DOHH2 (cell line): ENCODE measurements at regions not wholly inside any gene's neighbourhood (a gene's known extent, or its start where the extent isn't known, plus 50 kb on each side); places are given as distances from the start of the nearest gene placed in this dataset.
"Not testable (repeated sequence)": the region's sequence is repeated elsewhere in the genome, so short reads cannot be mapped to it uniquely, and the experiment has no call there.

ENCODE experiments used
- H3F3A ChIP-seq: fragments of 200-600 bp; sonication (generic), shearing (Covaris generic); 2 replicates; pipeline ENCODE4 v1.6.0; 2016; ENCODE audit warnings: antibody characterized with exemption, mild to moderate bottlenecking; ENCODE audit not compliant: control insufficient read depth, insufficient read depth
- H3K27ac ChIP-seq: fragments of 200-600 bp; sonication (generic); 2 replicates; pipeline ENCODE4 v1.5.1; 2014; ENCODE audit warnings: low read depth, mild to moderate bottlenecking, low read length, moderate library complexity
- H3K27me3 ChIP-seq: fragments of 200-600 bp; sonication (generic); 2 replicates; pipeline ENCODE4 v1.6.1; 2014; ENCODE audit warnings: mild to moderate bottlenecking, low read length, mixed read lengths; ENCODE audit not compliant: control insufficient read depth
- H3K36me3 ChIP-seq: fragments of 200-600 bp; sonication (generic); 2 replicates; pipeline ENCODE4 v1.6.1; 2014; ENCODE audit warnings: mild to moderate bottlenecking, low read length, moderate library complexity, mixed read lengths; ENCODE audit not compliant: control insufficient read depth
- H3K4me1 ChIP-seq: fragments of 200-600 bp; sonication (generic); 2 replicates; pipeline ENCODE4 v1.6.1; 2014; ENCODE audit warnings: mild to moderate bottlenecking, low read length, mixed read lengths; ENCODE audit not compliant: control insufficient read depth
- H3K4me2 ChIP-seq: fragments of 200-600 bp; sonication (generic); 2 replicates; pipeline ENCODE4 v1.6.0; 2014; ENCODE audit warnings: mild to moderate bottlenecking, low read length, moderate library complexity
- H3K4me3 ChIP-seq: fragments of 200-600 bp; sonication (generic); 2 replicates; pipeline ENCODE4 v1.5.1; 2014; ENCODE audit warnings: mild to moderate bottlenecking, low read length, mixed read lengths
- H3K79me2 ChIP-seq: fragments of 200-600 bp; sonication (generic); 2 replicates; pipeline ENCODE4 v1.6.1; 2014; ENCODE audit warnings: mild to moderate bottlenecking, low read length, mixed read lengths; ENCODE audit not compliant: control insufficient read depth
- H3K9me2 ChIP-seq: fragments of 200-600 bp; sonication (generic); replicated peaks from 2 replicates; pipeline ENCODE4 v1.6.1; 2014; ENCODE audit warnings: mild to moderate bottlenecking, low read length, mixed read lengths; ENCODE audit not compliant: control insufficient read depth
- H3K9me3 ChIP-seq: fragments of 200-600 bp; sonication (generic); 2 replicates; pipeline ENCODE4 v1.6.1; 2014; ENCODE audit warnings: antibody characterized with exemption, low read length, mixed read lengths; ENCODE audit not compliant: control insufficient read depth, insufficient read depth
- H4K20me1 ChIP-seq: fragments of 200-600 bp; sonication (generic); 2 replicates; pipeline ENCODE4 v1.6.0; 2014; ENCODE audit warnings: low read depth, mild to moderate bottlenecking, antibody characterized with exemption, low read length, moderate library complexity; ENCODE audit not compliant: control insufficient read depth, insufficient read depth
- EZH2phosphoT487 ChIP-seq: fragments of 200-600 bp; sonication (generic); IDR thresholded peaks from 2 replicates; pipeline ENCODE4 v1.6.1; 2017; ENCODE audit warnings: borderline replicate concordance, mild to moderate bottlenecking, antibody characterized with exemption, low read length, moderate library complexity, mixed read lengths
- TF ChIP-seq, protein P1 (sequence below): fragments of 200-600 bp; sonication (generic); IDR thresholded peaks from one replicate; pipeline ENCODE4 v1.5.1; 2014; ENCODE audit warnings: antibody characterized with exemption, mild to moderate bottlenecking, low read depth, low read length; ENCODE audit not compliant: poor library complexity, severe bottlenecking

DNA sequence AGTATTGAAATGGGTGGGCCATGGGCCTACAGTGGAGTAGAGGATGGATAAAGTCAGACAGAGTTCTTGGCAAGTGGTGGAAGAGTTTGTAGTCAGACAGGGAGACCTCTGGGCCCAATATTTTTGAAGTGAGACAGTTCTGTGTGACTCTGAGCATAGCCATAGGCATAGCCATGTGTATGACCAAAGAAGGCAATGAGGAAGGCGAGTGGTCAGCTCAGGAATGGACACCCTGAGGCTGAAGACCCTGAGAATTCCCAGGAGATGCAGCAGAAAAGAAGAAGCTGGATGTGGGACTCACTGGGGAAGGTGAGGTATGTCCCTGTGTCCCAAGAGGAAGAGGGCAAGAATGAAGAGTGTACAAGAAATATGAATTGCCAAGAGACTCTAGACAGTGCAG, 210.6 kb upstream of the IRF2BP2 start:
- TF ChIP-seq, protein P1, sequence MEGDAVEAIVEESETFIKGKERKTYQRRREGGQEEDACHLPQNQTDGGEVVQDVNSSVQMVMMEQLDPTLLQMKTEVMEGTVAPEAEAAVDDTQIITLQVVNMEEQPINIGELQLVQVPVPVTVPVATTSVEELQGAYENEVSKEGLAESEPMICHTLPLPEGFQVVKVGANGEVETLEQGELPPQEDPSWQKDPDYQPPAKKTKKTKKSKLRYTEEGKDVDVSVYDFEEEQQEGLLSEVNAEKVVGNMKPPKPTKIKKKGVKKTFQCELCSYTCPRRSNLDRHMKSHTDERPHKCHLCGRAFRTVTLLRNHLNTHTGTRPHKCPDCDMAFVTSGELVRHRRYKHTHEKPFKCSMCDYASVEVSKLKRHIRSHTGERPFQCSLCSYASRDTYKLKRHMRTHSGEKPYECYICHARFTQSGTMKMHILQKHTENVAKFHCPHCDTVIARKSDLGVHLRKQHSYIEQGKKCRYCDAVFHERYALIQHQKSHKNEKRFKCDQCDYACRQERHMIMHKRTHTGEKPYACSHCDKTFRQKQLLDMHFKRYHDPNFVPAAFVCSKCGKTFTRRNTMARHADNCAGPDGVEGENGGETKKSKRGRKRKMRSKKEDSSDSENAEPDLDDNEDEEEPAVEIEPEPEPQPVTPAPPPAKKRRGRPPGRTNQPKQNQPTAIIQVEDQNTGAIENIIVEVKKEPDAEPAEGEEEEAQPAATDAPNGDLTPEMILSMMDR, result no peak
- TF ChIP-seq EZH2phosphoT487, result no peak
- Histone ChIP-seq H3K27ac (no peak overlapping the region), H3K4me3 (no peak overlapping the region), H3F3A (no peaks in the 10 kb centered on the region), H3K36me3 (no peaks in the 10 kb centered on the region), H3K4me2 (no peak overlapping the region), H4K20me1 (no peaks in the 10 kb centered on the region), H3K79me2 (no peaks in the 10 kb centered on the region), H3K9me2 (no peaks in the 10 kb centered on the region), H3K9me3 (no peaks in the 10 kb centered on the region), H3K27me3 (no peaks in the 10 kb centered on the region), H3K4me1 (no peaks in the 10 kb centered on the region)

DNA sequence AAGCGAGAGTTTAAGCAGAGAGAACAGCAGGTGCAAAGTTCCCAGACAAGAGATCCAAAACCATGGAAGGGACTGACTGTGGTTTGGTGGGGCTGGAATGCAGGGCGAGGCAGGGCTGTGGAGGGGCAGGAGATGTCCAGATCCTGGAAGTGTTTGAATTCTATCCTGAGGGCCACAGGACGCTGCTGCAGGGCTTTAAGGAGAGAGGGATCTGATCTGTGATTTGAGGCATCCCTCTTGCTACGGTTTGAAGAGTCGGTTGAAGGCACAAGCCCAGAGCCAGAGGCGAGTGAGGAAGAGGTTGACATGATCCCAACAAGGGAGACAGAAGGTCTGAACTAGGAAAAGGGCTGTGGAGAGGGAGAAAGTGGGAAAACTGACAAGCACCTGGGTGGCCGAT, 209.9 kb upstream of the IRF2BP2 start:
- not testable (repeated sequence) for H3F3A ChIP-seq, H4K20me1 ChIP-seq, H3K27ac ChIP-seq, H3K79me2 ChIP-seq, H3K27me3 ChIP-seq, H3K9me2 ChIP-seq, H3K4me1 ChIP-seq, H3K9me3 ChIP-seq, H3K4me3 ChIP-seq, H3K4me2 ChIP-seq, H3K36me3 ChIP-seq

DNA sequence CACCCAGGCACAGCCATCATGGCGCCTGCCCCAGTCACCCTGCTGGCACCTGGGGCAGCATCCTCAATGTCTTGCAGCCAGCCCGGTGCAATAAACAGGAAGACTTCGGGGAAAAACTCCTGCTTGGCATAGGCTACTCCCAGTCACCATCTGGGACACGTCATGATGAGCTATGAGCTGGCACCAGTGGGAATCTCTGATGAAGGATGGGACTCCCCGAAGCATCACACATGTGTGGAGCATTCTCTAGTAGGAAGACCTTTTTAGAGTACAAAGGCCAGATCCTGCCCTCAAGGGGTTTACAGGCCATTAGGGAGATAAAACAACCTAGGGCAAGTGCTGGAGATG, 208.0 kb upstream of the IRF2BP2 start:
- not testable (repeated sequence) for H4K20me1 ChIP-seq, H3K4me2 ChIP-seq, H3K4me3 ChIP-seq, H3K4me1 ChIP-seq, H3K9me2 ChIP-seq, H3K27ac ChIP-seq, H3K79me2 ChIP-seq, H3K27me3 ChIP-seq, H3F3A ChIP-seq, H3K9me3 ChIP-seq, H3K36me3 ChIP-seq

DNA sequence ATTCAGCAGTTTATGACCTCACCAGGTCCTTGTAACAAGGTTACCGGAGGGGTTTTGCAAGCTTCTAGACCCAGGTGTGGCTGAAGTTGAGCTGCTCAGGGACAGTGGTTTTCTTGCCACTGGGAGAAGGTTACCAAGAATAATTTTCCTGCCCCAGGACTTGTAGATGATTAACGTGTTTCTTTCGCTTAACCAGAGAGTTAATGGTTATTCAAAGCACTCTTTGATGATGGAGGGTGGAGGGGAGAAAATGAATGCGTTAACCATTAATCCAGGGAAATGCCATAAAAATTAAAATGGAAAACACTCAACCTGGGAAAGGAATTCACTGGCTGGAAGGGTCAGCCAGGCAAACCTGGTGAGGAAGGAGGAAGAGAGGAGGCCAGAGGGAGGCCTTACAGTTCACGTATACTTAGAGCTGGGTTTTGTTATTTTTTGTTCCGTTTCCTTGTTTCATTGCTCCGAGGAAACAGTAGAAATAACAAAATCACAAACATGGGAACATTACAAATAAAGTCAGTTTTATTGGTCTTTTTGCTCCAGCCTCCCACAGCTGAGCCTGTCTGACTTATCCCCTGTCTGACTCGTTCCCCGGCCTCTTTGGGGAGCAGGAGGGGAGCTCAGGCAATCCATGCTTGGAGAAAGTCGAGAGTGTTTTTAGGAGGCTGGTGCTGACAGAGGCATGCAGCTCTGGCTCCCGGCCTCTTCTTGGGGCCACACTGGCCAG, 207.5 kb upstream of the IRF2BP2 start:
- H3K4me2 ChIP-seq, H3K79me2 ChIP-seq, H3K9me3 ChIP-seq, H3K4me3 ChIP-seq, H3K27ac ChIP-seq, H3K27me3 ChIP-seq, H3K36me3 ChIP-seq, H4K20me1 ChIP-seq, H3K9me2 ChIP-seq, H3F3A ChIP-seq, H3K4me1 ChIP-seq: not testable (repeated sequence)

DNA sequence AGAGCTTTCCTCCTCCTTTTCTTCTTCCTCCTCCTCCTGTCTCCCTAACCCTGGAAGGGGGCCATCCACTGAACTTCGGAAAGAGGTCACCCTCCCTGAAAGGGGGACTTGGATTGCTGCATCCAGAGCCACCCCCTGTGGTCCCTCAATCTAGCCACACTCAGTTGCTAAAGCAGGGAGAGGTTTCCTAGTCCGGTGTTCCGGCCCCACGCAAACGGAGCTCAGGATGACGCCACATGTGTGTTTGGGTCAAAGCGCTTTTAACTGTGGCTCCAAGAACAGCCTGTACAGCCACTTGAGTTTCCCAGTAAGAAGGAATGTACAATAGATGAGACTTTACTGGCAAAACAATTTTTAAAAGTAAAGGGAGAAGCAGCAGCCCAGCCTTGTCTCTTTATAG, 206.9 kb upstream of the IRF2BP2 start:
- not testable (repeated sequence) for H3K4me3 ChIP-seq, H3K79me2 ChIP-seq, H3K27ac ChIP-seq, H3K9me3 ChIP-seq, H3K36me3 ChIP-seq, H4K20me1 ChIP-seq, H3K4me1 ChIP-seq, H3K9me2 ChIP-seq, H3K4me2 ChIP-seq, H3K27me3 ChIP-seq, H3F3A ChIP-seq

DNA sequence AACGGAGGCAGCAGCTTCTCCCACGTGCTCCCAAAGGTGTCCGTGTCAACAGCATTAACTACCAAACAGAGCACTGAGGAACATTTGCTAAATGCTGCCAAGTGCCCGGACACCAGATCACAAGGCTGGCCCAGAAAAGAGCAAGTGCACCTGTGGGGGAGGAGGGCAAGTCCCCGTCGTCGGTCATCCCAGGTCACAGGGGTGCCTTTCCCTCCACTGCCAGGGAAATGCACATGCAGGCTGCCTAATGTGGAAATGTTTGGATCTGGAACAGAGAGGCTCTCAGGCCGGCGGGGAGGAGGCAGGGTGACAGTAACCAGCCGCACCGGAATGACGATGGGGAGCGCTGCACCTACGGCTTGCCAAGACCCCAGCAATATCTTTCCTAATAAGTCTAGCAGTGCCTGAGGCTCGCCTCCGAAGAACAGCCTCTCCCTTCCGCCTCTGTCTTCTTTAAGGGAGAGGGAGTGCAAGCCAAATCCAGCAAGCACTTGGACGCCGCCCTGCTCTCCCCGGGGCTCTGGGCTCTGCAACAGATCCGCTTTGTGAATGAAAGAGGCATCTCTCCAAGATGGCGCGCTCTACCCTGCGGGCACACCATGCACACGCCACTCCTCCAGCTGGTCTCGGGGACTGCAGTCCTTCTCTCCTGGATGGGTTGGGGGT, 206.3 kb upstream of the IRF2BP2 start:
- not testable (repeated sequence) for H3K4me3 ChIP-seq, H3K27ac ChIP-seq, H3K9me2 ChIP-seq, H3K4me2 ChIP-seq, H4K20me1 ChIP-seq, H3F3A ChIP-seq, H3K36me3 ChIP-seq, H3K27me3 ChIP-seq, H3K4me1 ChIP-seq, H3K79me2 ChIP-seq, H3K9me3 ChIP-seq

DNA sequence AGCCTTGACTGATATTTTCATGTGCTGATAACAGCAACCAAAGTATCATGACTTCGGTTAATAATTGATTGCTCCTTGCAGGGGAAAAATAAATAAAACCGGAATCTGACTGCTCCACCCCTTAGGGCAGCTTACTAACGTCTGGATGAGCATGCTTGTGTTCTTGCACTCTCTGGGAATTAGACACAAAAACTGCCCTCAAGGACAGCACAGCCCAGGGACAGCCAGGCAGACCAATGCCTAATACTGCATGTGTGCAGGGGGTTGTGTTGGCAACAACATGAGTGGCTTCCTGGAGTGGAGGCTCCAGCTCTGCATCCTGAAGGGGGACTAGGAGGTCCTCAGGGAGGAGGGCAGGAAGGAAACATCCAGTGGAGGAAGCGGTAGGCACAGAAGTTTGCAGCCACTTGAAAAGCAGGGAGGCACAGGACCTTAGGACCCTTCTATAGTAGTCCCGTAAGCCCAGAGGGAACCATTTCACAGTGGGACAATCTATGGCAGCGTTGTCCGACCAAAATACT, 205.4 kb upstream of the IRF2BP2 start:
- H3K4me2 ChIP-seq, H3K9me2 ChIP-seq, H3K4me3 ChIP-seq, H4K20me1 ChIP-seq, H3F3A ChIP-seq, H3K36me3 ChIP-seq, H3K27ac ChIP-seq, H3K27me3 ChIP-seq, H3K4me1 ChIP-seq, H3K9me3 ChIP-seq, H3K79me2 ChIP-seq: not testable (repeated sequence)
